ENCODE measurements at regions not wholly inside any gene's neighbourhood (a gene's known extent, or its start where the extent isn't known, plus 50 kb on each side); places are given as distances from the start of the nearest gene placed in this dataset.
A peak's percentile ranks its signal among the peaks of the same experiment; 100 is the strongest.

DNA sequence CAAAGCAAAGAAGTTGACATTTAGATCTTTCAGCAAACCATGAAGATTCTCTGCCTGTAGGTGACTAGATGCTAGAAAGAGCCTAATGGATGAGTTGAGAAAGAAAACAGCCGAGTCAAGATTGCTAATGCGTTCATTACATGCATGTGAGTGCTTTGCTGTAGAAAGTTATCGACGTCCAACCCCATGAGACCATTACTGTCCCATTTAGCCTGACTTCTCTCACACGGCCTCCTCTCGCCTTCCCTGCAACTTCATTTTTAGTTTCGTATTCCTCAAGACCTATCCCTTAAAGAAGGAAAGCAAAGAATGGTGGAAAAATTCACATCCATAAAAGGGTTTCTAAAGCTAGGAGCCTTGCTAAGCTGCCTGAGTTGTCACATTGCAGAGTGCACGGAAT, 113.7 kb upstream of the DPP6 start:
- H3K9me3 ChIP-seq (ENCODE audit: control insufficient read depth in 4 of 4, insufficient read depth in 3 of 4, low read length in 3 of 4), result peaks cover 0 to 2% (median 0%) of the 10 kb centered on the region in 4 donors
- 91% methylated on average over 8 of the region's 8 CpGs for WGBS, 2 donors
- no peaks in the 10 kb centered on the region for H3K27me3 ChIP-seq (ENCODE audit: control insufficient read depth in 3 of 3, insufficient read depth in 3 of 3, low read length in 2 of 3)
- no peaks in the 10 kb centered on the region for H3K36me3 ChIP-seq (ENCODE audit: control insufficient read depth in 4 of 4, insufficient read depth in 4 of 4, low read length in 4 of 4)
- TF ChIP-seq, protein P1, sequence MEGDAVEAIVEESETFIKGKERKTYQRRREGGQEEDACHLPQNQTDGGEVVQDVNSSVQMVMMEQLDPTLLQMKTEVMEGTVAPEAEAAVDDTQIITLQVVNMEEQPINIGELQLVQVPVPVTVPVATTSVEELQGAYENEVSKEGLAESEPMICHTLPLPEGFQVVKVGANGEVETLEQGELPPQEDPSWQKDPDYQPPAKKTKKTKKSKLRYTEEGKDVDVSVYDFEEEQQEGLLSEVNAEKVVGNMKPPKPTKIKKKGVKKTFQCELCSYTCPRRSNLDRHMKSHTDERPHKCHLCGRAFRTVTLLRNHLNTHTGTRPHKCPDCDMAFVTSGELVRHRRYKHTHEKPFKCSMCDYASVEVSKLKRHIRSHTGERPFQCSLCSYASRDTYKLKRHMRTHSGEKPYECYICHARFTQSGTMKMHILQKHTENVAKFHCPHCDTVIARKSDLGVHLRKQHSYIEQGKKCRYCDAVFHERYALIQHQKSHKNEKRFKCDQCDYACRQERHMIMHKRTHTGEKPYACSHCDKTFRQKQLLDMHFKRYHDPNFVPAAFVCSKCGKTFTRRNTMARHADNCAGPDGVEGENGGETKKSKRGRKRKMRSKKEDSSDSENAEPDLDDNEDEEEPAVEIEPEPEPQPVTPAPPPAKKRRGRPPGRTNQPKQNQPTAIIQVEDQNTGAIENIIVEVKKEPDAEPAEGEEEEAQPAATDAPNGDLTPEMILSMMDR (IDR thresholded peaks at IDR 0.05; ENCODE audit: control extremely low read depth, extremely low read depth), result no peak
- no peak overlapping the region for H3K9ac ChIP-seq (ENCODE audit: insufficient read depth in 1 of 2, low read length in 2 of 2)
- H3K27ac ChIP-seq (ENCODE audit: low read depth in 1 of 2, low read length in 1 of 2), result no peak overlapping the region
- no peak for DNase-seq
- H3K4me3 ChIP-seq, result no peak overlapping the region
- peaks cover 0 to under 1% (median 0%) of the 10 kb centered on the region in 5 donors for H3K4me1 ChIP-seq (ENCODE audit: control insufficient read depth in 5 of 5, insufficient read depth in 5 of 5, low read length in 5 of 5)
- ATAC-seq (ENCODE audit: insufficient read depth, low FRiP score), result no peak

DNA sequence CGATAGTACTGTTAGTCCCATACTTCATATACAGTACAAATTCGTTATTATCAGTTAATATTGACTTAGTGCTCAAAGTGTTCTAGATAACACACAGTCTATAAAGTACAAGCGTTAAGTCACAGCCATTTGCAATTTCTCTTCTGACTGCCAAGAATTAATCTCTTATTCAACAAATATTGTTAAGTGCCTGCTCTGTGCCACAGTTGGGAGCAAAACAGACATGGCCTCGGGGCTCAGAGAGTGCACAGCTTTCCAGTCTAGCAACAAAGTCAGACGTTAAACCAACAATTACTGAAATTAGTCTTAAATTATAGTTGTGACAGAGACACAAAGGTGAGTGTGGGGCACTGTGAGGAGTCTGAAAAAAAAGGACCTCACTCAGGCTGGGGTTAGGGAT, 113.0 kb upstream of the DPP6 start:
- DNase-seq (peak in 1 of 3 donors; percentile 12), ATAC-seq (ENCODE audit: insufficient read depth, low FRiP score) (no peak)
- peaks cover 0 to 2% (median 0%) of the 10 kb centered on the region in 4 donors for H3K9me3 ChIP-seq (ENCODE audit: control insufficient read depth in 4 of 4, insufficient read depth in 3 of 4, low read length in 3 of 4)
- 49 to 69% methylated on average over 5 of the region's 5 CpGs for WGBS, 2 donors
- peaks cover 0 to 6% (median 0%) of the 10 kb centered on the region in 5 donors for H3K4me1 ChIP-seq (ENCODE audit: control insufficient read depth in 5 of 5, insufficient read depth in 5 of 5, low read length in 5 of 5)
- TF ChIP-seq, protein P1 (IDR thresholded peaks at IDR 0.05; ENCODE audit: control extremely low read depth, extremely low read depth), result no peak
- H3K27me3 ChIP-seq (ENCODE audit: control insufficient read depth in 3 of 3, insufficient read depth in 3 of 3, low read length in 2 of 3), result no peaks in the 10 kb centered on the region
- no peak overlapping the region for H3K9ac ChIP-seq (ENCODE audit: insufficient read depth in 1 of 2, low read length in 2 of 2)
- H3K36me3 ChIP-seq (ENCODE audit: control insufficient read depth in 4 of 4, insufficient read depth in 4 of 4, low read length in 4 of 4), result no peaks in the 10 kb centered on the region
- no peak overlapping the region for H3K27ac ChIP-seq (ENCODE audit: low read depth in 1 of 2, low read length in 1 of 2)
- H3K4me3 ChIP-seq, result no peak overlapping the region

DNA sequence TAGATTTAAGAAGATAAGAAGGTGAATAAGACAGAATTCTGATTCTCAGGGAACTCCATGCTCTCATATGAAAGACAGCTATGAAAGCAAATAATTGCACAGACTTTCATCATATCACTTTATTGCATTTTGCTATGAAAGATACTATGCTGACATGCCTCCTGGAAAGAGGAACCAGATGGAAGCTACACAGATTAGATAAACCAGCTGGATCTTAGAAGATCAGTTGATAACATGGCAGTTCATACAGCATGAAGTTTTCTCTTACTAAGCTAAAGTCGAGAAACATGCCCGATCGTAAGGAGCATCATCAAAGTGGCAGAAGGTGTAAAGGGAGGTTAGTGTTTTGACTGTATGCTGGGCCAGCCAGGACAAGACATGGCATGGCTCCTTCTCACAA, 112.5 kb upstream of the DPP6 start:
- Histone ChIP-seq H3K4me3 (no peak overlapping the region), H3K4me1 (ENCODE audit: control insufficient read depth in 5 of 5, insufficient read depth in 5 of 5, low read length in 5 of 5) (peaks cover 0 to 6% (median 0%) of the 10 kb centered on the region in 5 donors), H3K9me3 (ENCODE audit: control insufficient read depth in 4 of 4, insufficient read depth in 3 of 4, low read length in 3 of 4) (peaks cover 0 to under 1% (median 0%) of the 10 kb centered on the region in 4 donors), H3K27me3 (ENCODE audit: control insufficient read depth in 3 of 3, insufficient read depth in 3 of 3, low read length in 2 of 3) (no peaks in the 10 kb centered on the region), H3K9ac (ENCODE audit: insufficient read depth in 1 of 2, low read length in 2 of 2) (no peak overlapping the region), H3K27ac (ENCODE audit: low read depth in 1 of 2, low read length in 1 of 2) (no peak overlapping the region), H3K36me3 (ENCODE audit: control insufficient read depth in 4 of 4, insufficient read depth in 4 of 4, low read length in 4 of 4) (no peaks in the 10 kb centered on the region)
- TF ChIP-seq, protein P1 (IDR thresholded peaks at IDR 0.05; ENCODE audit: control extremely low read depth, extremely low read depth), result no peak
- no peak for DNase-seq
- WGBS, 2 donors, result 86 to 93% methylated on average over 3 of the region's 3 CpGs
- ATAC-seq (ENCODE audit: insufficient read depth, low FRiP score), result no peak

DNA sequence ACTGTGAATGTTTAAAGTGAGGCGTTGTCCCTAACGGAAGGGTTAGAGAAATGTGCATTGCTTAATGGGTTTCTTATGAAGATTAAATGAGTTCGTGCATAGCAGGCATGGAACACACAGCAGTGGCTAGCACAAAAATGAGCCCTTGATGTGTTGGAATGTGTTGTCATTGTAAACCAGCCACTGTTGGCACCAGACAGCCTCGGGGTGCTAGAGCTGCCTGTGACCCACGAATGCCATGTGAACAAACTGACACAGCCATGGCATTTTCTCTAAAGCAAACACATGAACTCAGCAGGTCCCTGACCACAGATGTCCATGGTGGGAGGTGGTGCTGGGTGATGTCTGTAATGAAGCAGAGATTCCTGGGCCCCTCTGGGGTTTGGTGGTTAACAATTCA, 111.1 kb upstream of the DPP6 start:
- ATAC-seq (ENCODE audit: insufficient read depth, low FRiP score), result no peak
- H3K27me3 ChIP-seq (ENCODE audit: control insufficient read depth in 3 of 3, insufficient read depth in 3 of 3, low read length in 2 of 3), result no peaks in the 10 kb centered on the region
- WGBS, 2 donors, result 66 to 69% methylated on average over 5 of the region's 5 CpGs

More for the DNA sequence above, 111.1 kb upstream of the DPP6 start:
- TF ChIP-seq, protein P1 (IDR thresholded peaks at IDR 0.05; ENCODE audit: control extremely low read depth, extremely low read depth), result no peak
- Histone ChIP-seq H3K9ac (ENCODE audit: insufficient read depth in 1 of 2, low read length in 2 of 2) (no peak overlapping the region), H3K9me3 (ENCODE audit: control insufficient read depth in 4 of 4, insufficient read depth in 3 of 4, low read length in 3 of 4) (no peaks in the 10 kb centered on the region), H3K36me3 (ENCODE audit: control insufficient read depth in 4 of 4, insufficient read depth in 4 of 4, low read length in 4 of 4) (no peaks in the 10 kb centered on the region), H3K4me1 (ENCODE audit: control insufficient read depth in 5 of 5, insufficient read depth in 5 of 5, low read length in 5 of 5) (peaks cover 0 to 6% (median 0%) of the 10 kb centered on the region in 5 donors), H3K27ac (ENCODE audit: low read depth in 1 of 2, low read length in 1 of 2) (no peak overlapping the region), H3K4me3 (no peak overlapping the region)
- no peak for DNase-seq

Data from lung (tissue), 11 donors.